ENCODE measurements at regions not wholly inside any gene's neighbourhood (a gene's known extent, or its start where the extent isn't known, plus 50 kb on each side); places are given as distances from the start of the nearest gene placed in this dataset.

GRCh38 chr2:104562537-104562936, 291.4 kb upstream of the POU3F3 start:
- no peak overlapping the region for H3K27ac ChIP-seq (ENCODE audit: low read length)
- H3K36me3 ChIP-seq (replicated peaks; ENCODE audit: insufficient read depth, low read length): no peaks in the 10 kb centered on the region
- no peak overlapping the region for H3K4me2 ChIP-seq (ENCODE audit: low read depth, low read length)
- H4K20me1 ChIP-seq (ENCODE audit: insufficient read depth, low read length): no peaks in the 10 kb centered on the region
- H3K9me3 ChIP-seq (replicated peaks; ENCODE audit: insufficient read depth, low read length): no peaks in the 10 kb centered on the region
- H3K27me3 ChIP-seq (replicated peaks; ENCODE audit: insufficient read depth, low read length): no peaks in the 10 kb centered on the region
- no peaks in the 10 kb centered on the region for H3K4me1 ChIP-seq (ENCODE audit: low read length)
- no peak for DNase-seq
- TF ChIP-seq CTCF (IDR thresholded peaks at IDR 0.05; ENCODE audit: low read length) (no peak), EZH2 (optimal IDR thresholded peaks at IDR 0.05; ENCODE audit: low read depth, low read length) (no peak), EZH2phosphoT487 (IDR thresholded peaks at IDR 0.05; ENCODE audit: low read length) (no peak)
- no peak overlapping the region for H2AFZ ChIP-seq (ENCODE audit: low read length)
- no peaks in the 10 kb centered on the region for H3K79me2 ChIP-seq (ENCODE audit: low read length)
- no peaks in the 10 kb centered on the region for H3K9me2 ChIP-seq (replicated peaks; ENCODE audit: insufficient read depth, low read length)
- H3K4me3 ChIP-seq (ENCODE audit: low read length): no peak overlapping the region
- no peak overlapping the region for H3K9ac ChIP-seq (ENCODE audit: low read length)
- H3F3A ChIP-seq (ENCODE audit: insufficient read depth, low read length): no peaks in the 10 kb centered on the region

GRCh38 chr2:104563398-104563996, 290.4 kb upstream of the POU3F3 start:
- Histone ChIP-seq H3K9me2 (replicated peaks; ENCODE audit: insufficient read depth, low read length) (no peaks in the 10 kb centered on the region), H3F3A (ENCODE audit: insufficient read depth, low read length) (no peaks in the 10 kb centered on the region), H3K79me2 (ENCODE audit: low read length) (no peaks in the 10 kb centered on the region), H3K9me3 (replicated peaks; ENCODE audit: insufficient read depth, low read length) (no peaks in the 10 kb centered on the region), H3K27ac (ENCODE audit: low read length) (no peak overlapping the region), H3K9ac (ENCODE audit: low read length) (no peak overlapping the region), H3K36me3 (replicated peaks; ENCODE audit: insufficient read depth, low read length) (no peaks in the 10 kb centered on the region), H3K27me3 (replicated peaks; ENCODE audit: insufficient read depth, low read length) (no peaks in the 10 kb centered on the region), H2AFZ (ENCODE audit: low read length) (no peak overlapping the region), H3K4me2 (ENCODE audit: low read depth, low read length) (no peak overlapping the region), H3K4me1 (ENCODE audit: low read length) (no peaks in the 10 kb centered on the region), H4K20me1 (ENCODE audit: insufficient read depth, low read length) (no peaks in the 10 kb centered on the region), H3K4me3 (ENCODE audit: low read length) (no peak overlapping the region)
- DNase-seq: no peak
- TF ChIP-seq EZH2 (optimal IDR thresholded peaks at IDR 0.05; ENCODE audit: low read depth, low read length) (no peak), CTCF (IDR thresholded peaks at IDR 0.05; ENCODE audit: low read length) (no peak)

- Histone ChIP-seq H3K4me1 (ENCODE audit: low read length) (no peaks in the 10 kb centered on the region), H3K36me3 (replicated peaks; ENCODE audit: insufficient read depth, low read length) (no peaks in the 10 kb centered on the region), H3K9ac (ENCODE audit: low read length) (no peak overlapping the region), H2AFZ (ENCODE audit: low read length) (no peak overlapping the region), H3K4me3 (ENCODE audit: low read length) (no peak overlapping the region), H3K27ac (ENCODE audit: low read length) (no peak overlapping the region), H4K20me1 (ENCODE audit: insufficient read depth, low read length) (no peaks in the 10 kb centered on the region), H3K79me2 (ENCODE audit: low read length) (no peaks in the 10 kb centered on the region), H3K9me3 (replicated peaks; ENCODE audit: insufficient read depth, low read length) (no peaks in the 10 kb centered on the region), H3K9me2 (replicated peaks; ENCODE audit: insufficient read depth, low read length) (no peaks in the 10 kb centered on the region), H3F3A (ENCODE audit: insufficient read depth, low read length) (no peaks in the 10 kb centered on the region), H3K27me3 (replicated peaks; ENCODE audit: insufficient read depth, low read length) (no peaks in the 10 kb centered on the region), H3K4me2 (ENCODE audit: low read depth, low read length) (no peak overlapping the region)
- TF ChIP-seq EZH2 (optimal IDR thresholded peaks at IDR 0.05; ENCODE audit: low read depth, low read length) (no peak), CTCF (IDR thresholded peaks at IDR 0.05; ENCODE audit: low read length) (no peak), EZH2phosphoT487 (IDR thresholded peaks at IDR 0.05; ENCODE audit: low read length) (no peak)
- no peak for DNase-seq
Measured at GRCh38 chr2:104568247-104568646, 285.7 kb upstream of the POU3F3 start.

Measured in MM.1S (cell line).